ENCODE measurements at regions not wholly inside any gene's neighbourhood (a gene's known extent, or its start where the extent isn't known, plus 50 kb on each side); places are given as distances from the start of the nearest gene placed in this dataset.

DNA sequence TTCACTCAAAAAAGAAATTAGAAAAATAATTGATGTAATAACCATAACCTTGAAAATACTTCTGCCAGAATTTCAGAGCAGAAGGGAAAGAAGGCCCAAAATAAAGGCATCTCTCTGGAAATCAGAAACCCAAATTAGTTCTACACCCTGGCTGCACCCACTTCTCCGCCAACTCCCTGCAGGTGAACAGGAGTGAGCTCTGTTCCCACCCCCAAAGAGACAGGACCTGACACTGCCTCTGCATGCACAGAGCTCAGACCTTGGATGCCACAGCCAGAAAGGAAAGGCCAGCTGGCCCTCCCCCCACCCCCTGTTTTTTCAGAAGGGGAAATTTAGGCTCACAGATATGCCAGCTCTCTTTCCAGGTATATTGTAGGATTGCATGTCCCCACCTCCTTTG is 228.2 kb downstream of the BCL11B start:
- no peak for DNase-seq (ENCODE audit: low read depth, low spot score)

DNA sequence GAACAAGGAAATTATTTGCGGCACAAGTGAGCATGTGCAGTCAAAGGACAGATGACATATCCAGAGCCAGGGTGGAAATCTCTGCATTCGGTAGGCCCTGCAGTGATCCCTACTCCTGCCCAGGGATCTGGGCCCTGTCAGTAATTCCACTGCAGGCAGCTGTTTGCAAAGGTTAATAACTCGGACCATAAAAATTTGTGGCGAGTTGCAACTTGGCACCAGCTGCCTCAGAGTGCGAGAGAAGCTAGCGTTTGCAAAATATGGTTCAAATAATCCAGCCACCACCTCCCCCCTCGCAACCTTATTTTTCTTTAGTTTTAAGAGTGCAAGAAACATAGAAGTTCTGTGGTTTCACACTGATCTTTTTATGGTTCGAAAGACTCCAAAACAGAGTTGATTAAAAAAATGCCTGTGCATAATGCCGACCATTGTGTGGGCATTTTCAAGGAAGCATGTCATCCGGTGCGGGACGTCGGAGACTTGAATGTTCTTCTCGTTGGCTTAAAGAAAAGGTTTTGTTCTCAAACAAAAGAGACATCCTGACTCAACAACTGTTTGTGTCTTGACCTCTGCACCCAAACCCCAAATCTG is 224.5 kb downstream of the BCL11B start:
- DNase-seq (ENCODE audit: low read depth, low spot score): no peak

DNA sequence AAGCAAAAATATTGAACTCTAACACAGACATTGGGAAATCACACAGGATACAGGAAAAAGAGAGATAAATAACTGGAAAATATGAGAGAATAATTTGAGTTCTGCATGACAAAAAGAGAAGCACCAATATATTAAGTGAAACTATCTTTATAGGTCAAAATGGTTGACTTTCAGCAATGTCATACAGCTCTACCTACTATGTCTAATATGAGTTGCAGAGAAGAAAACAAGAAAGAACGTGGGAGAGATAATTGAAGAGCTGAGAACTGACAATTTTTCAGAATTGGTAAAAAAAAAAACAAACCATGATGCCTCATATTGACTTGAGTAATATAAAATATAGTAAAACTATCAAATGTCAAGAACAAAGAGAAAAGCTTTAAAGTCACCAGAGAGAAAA is 221.7 kb downstream of the BCL11B start:
- DNase-seq (ENCODE audit: low read depth, low spot score): no peak

DNA sequence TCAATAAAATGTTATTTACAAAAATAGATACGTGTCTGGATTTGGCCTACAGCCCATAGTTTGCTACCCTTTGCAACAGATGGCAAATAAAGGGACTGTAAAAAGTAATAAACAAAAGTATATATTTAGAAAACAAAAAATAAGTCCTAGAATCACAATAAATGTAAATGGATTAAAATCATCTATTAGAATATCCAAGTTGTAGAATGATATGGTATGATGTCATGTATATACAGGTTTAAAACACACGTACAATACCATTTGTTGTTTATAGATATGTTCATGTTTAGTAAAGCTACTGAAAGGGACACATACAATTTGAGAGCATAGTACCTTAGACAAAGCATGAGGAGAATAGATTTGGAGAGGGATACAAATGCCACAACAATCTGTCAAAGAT is 219.5 kb downstream of the BCL11B start:
- DNase-seq (ENCODE audit: low read depth, low spot score): no peak

DNA sequence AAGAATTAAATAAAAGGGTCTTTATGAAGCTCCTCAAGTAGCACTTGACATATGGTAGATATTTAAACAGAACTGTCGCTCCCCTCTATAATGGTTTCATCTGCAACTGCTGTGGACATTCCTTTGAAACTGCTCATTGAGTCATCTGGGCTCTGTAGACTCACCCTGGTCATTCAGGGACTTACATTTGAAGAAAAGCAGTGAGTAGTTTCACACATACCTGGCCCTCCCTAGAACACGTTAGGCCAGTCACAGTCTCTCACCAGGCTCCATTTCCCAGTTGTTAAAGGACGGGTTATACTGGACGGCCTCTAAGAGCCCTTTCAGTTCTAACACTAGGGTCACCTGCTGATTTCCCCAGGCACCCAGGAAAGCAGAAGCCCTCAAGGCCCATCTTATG is 217.0 kb downstream of the BCL11B start:
- DNase-seq (ENCODE audit: low read depth, low spot score): no peak

DNA sequence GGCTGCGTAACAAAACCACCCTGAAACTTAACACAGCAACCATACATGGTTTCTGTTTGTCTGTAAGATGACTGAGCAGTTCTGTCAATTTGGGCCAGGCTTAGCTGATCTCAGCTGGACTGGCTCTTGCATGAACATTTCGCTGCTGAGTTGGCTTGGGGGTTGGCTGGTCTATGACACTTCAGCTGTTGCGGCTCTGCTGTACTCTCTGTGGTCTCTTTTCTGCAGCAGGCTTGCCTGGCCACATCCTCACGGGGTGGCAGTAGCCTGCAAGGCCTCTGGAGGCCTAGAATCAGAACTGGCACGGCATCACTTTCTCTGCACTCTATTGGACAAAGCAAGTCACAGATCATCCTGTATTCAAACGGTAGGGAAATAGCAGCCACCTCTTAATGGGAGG is 216.2 kb downstream of the BCL11B start:
- peak; percentile 8 for DNase-seq (ENCODE audit: low read depth, low spot score)

DNA sequence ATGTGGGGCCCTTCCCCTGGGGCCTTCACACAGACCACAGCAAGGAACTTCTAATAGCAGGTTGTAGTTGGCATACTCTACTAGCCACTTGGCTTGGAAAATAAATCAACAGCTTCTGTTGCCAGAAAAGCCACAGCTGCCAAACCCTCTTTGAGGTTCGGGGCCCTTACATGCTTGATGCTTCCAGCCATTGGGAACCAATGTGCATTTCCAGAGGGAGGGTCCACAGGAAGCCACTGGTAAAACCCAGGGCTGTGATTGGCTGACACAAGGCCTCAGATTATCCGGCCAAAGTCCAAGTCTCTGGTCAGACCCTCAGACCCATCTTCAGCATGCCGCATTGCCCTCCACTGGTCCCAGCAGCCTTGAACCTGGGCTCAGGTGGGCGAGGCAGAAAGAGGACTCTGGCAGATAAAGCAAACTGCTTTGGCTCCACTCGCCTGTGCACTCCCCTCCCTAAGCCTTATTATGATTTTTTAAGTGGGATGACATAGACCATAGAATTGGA is 214.4 kb downstream of the BCL11B start:
- DNase-seq (ENCODE audit: low read depth, low spot score): no peak

DNA sequence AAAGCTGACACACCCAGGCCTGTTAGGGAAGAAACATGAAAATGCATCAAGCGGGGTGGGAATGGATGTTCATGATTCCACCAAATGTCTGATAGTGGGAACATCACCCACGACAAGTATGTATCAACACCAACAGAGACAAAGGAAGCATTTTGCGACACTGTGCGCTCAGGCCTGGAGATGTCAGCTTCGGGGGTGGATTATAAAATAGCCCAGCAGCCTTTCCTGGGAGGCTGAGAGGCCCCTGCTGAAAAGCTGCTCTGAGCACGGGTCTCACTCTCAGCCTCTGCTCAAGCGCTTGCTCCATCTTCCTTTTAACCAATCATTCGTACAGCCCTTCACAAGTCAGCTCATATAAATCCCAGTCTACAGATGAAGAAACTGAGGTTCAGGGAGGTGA is 213.5 kb downstream of the BCL11B start:
- no peak for DNase-seq (ENCODE audit: low read depth, low spot score)

DNA sequence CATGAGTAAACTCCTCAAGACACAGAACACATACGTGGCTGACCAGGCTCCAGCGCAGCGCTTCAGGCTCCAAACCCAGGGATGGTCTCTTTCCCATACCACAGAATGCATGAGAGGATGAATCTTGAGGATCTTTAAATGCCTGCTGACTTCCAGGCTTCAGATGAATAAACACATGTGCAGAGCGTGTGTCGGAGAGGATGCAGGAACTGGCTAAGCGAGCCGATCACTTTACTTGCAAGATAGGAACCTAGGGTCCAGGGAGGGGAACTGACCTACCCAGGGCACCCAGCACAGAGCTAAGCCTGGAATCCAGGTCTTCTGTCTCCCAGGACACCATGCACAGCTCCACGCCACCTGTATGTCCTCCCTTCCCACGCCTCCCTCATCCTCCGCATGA is 209.8 kb downstream of the BCL11B start:
- DNase-seq (ENCODE audit: low read depth, low spot score): no peak

DNA sequence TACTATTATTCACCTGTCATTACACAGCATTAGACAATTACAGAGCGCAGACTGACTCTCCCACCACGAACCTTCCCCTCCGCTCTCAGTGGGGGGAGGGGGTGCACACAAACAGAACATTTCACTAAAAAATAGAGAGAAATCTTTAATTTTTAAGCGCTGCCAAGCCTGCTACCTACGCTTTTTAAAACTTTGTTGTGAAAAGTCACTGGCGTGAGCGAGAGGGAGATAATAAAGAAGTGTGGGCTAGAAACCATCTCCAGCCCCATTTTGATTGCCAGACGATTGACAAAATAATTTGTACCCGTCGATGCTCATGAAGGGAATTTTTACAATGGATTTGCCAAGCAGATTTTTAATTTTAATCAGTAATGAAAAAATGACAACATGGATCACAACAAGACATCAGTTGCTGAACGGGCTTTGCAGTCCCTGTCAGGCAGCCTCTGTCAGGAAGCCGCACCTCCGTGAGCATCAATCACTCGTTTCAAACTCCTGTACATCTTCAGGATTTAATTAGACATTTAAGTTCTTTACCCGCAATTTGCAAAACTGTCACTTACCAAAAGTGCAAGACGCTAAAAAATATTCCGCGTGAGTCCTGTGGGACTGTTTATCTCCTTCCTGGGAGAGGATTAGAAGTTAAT is 209.1 kb downstream of the BCL11B start:
- no peak for DNase-seq (ENCODE audit: low read depth, low spot score)

DNA sequence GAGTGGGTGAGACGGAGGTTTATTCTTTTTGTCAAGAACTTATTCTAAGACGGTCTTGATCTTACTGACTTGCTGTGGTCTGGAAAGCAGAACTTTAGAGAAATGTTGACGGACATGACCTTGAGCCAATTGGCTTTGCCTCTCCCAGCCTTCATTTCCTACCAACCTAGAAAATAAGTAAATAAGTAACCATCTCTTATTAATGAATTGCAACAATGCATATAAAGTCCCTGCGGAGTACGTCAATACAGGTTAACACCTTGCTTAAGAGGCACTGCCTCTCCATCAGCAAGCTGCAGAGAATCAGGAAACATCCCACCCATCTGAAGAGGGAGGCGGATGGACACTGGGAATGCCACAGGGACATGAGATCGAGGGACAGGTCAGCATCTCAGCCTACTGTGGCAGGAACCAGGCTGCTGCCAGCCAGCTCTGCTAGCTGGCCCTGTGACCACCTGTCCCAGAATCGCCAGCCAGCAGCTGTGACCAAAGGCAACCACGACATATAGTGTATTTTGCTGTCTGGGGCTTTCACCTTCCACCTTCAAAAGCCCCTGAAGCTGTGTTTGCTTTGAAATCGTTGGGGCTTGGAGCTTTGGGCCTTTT is 208.3 kb downstream of the BCL11B start:
- DNase-seq (ENCODE audit: low read depth, low spot score): no peak

DNA sequence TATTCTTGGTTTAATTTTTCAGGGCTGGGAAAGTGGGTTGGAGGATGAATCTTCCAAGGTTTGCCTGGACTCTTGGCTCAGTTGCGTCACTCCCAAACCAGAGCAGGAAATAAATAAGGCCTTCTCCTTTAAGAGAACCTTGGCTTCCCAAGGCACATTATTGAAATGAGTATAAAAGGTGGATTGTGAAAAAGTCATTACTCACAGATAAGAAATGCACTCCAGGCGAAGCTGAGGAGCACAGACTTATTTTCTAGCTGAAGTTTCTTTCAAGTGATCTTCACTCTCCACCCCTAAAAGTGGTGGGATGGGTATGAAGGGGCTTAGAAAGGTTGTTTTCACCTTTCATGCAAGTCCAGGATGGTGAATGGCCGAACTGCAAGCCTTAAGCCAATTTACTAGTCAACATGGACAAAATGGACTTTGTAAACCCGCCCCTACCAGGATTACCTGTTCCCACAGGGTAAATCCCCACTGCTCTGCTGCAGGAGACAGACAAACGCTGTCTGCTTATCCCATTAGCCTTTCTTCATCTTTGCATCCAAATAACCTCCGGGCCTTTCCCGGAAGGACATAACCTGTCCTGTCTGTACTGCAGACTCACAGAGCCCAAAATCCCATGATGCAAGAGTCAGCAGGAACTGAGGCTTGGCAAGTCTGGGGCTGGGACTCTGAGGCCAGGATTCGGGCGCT is 207.6 kb downstream of the BCL11B start:
- no peak for DNase-seq (ENCODE audit: low read depth, low spot score)

DNA sequence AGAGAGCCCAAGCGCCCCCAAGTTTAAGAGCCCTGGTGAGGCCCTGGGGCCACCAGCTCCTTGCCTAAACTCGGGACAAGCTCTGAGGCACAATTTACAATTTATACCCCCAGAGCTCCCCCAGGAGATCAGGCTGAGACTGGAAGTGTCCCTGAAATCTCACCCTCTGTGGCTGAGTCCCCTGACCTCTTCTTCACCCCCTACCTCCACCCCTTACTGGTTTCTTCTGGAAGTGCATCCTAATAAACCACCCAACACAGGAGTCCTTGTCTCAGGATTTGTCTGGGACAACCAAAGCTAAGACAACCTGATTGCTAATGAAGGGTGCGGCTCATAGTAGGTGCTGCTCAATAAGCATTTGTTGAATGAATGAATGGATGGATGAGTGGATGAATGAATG is 206.4 kb downstream of the BCL11B start:
- DNase-seq (ENCODE audit: low read depth, low spot score): no peak

DNA sequence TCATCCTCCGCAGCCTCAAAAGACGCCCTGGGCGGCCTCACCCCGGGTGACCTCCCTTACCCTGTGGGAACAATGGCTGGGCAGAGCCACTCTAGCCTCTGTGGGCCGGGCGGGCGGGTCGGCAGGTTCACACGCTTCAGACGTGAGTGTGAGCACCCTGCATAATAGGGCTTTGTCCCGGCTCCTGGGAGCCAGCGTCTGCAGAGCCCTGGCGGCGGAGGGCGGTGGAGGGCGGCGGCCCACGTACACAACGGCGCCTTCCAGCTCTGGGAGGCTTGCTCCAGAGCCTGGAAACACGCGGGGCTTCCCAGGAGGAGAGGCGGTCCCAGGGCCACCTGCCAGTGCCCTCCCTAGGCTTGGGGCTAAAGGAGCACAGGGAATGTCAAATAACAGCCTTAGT is 205.6 kb downstream of the BCL11B start:
- no peak for DNase-seq (ENCODE audit: low read depth, low spot score)

DNA sequence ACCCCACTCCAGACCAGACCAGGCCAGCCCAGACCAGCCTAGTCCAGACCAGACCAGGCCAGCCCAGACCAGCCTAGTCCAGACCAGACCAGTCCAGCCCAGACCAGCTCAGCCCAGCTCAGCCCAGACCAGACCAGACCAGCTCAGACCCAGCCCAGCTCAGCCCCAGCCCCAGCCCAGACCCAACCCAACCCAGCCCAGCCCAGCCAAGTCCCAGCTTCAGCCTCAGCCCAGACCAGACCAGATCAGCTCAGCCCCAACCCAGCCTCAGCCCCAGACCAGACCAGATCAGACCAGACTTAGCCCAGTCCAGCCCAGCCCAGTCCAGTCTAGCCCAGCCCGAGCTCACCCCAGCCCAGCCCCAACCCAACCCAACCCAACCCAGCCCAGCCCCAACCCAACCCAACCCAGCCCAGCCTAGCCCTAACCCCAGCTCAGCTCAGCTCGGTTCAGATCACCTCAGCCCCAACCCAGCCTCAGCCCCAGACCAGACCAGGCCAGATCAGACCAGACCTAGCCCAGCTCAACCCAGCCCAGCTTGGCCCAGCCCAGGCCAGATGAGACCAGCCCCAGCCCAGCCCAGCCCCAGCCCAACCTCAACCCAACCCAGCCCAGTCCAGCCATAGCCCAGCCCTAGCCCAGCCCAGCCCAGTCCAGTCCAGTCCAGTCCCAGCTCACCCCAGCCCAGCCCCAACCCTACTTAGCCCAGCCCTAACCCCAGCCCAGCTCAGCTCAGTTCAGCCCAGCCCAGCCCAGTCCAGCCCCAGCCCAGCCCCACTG is 204.7 kb downstream of the BCL11B start:
- DNase-seq (ENCODE audit: low read depth, low spot score): no peak

DNA sequence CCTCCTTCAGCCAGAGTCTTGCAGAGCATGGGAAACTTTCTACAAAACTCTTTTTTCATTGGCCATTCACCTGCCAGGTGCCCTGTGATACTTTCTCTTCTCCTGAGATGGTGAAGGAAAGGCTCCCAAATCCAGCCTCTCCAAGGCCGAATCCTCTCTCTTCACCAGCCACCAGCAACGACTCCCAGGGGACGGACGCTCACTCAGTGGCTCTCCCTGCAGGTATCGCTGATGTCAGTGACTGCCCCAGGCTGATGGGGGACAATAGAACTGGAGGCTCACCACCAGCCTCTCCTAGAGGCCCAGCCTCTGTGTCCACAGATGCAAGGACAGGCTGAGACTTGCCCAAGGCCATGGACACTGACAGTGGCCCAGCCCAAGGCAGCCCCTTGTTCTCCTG is 204.1 kb downstream of the BCL11B start:
- DNase-seq (ENCODE audit: low read depth, low spot score): no peak

DNA sequence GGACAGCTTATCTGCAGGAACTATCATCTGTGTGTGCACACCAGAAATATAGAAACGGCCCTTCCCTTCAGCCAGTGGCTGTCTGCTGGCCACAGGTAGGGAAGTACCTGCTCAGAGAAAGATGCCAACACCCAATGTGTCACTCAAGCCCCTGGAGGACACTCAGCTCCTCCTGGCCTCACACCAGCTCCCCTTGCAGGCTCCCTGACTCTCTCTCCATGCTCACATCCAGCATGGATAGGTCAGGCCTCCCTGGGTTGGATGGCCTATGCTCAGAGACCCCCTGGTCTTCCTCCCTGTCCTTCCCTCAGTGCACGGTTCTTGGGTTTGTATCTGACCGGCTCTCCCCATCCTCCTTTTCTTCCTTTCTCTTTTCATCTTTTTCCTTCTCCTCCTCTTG is 202.1 kb downstream of the BCL11B start:
- DNase-seq (ENCODE audit: low read depth, low spot score): no peak

DNA sequence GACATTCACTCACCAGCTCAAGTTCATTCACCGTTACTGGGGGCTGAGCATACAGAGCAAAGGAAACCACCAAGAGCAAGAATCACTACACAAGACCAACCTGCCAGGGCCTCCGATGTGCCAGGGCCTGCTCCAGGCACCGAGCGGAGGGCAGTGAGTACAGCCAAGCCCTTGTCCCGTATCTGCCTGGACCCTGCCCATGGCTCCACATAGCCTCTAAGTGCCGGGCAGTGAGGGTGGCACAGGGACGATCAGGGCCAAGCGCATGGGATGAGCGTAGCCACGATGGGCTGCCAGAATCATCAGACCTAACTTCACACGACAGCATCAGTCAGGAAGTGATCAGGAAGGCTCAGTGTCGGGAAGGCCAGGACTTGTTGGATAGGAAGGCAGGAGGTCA is 199.6 kb downstream of the BCL11B start:
- no peak for DNase-seq (ENCODE audit: low read depth, low spot score)

DNA sequence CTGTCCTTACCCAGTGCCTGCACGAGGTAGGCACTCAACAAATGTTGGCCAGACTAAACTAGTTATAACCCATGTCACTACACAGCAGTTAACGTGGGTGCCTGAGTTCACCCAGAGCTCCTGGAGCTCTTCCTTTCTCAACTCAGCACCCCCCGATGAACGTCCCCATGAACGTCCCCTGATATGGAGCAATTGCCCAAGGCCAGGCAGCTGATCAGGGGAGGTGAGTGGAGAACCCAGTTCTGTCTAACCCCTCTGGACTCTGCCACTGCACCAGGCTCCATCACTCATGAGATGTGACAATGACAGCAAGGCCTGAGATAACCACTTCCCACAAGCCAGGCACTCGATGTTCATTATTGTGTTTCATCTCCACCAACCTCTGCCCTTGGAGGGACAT is 199.0 kb downstream of the BCL11B start:
- DNase-seq (ENCODE audit: low read depth, low spot score): no peak

DNA sequence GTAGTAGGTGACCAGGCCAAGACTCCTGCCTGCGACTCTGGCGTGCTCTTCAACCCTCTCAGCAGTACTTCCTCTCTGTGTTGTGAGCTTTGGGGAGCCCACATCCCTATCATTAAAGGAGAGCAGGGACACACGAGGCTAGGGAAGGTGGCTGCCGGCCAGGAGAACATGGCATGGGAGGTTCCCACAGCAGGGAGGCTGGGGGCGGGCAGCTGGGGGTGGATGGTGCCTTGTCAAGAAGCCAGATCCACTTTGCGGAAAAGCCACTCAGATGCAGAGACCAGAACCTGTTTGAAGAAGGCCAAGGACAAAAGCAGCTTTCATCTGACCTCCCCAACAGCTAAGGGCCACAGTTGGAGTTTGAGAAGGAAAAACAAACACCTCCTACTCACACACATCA is 198.6 kb downstream of the BCL11B start:
- no peak for DNase-seq (ENCODE audit: low read depth, low spot score)

DNA sequence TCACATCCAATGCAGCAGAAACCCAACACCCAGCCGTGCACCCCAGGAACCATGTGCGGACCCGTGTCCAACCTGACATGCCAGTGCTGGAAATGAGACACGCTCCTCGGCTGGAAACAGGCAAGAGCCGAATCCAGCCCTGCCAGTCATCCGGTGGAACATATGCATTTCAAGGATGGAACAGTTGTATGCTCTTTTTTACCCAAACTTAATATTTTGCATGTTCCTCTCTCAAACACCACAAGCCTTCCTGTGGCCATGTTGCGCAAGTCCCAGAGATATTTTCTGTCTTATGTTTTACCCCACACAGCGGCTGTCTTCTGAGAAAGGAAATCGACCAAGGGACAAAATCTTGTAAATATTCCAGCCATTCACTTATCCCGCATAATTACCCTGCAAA is 196.9 kb downstream of the BCL11B start:
- no peak for DNase-seq (ENCODE audit: low read depth, low spot score)

DNA sequence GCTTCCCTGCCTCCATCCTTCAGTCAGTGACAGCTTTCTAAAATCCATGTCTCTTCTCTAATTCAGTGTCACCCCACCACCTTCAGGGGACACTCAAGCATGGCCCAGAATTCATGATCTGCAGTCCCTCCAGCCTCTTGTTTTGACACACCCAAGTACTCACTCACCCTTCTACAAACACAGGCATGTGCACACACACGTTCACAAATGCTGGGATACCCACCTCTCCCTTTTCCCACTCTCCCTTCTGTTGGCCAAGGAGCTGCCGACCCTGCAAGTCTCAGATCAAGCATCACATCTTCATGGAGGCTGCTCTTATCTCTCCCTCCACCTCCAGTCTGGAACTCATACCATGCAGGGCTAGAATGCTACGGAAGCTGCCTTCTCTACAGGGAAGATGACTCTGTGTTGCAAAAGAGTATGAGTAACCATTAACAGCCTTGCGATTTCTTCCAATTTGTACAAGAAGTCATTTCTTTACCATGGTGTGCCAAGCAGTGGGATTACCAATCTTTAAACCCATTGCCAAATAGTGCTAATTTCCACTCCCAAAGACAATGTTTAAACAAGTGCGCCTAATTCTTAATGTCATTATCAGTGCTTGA is 196.1 kb downstream of the BCL11B start:
- DNase-seq (ENCODE audit: low read depth, low spot score): no peak
